Esophagus squamous epithelium (tissue), 4 donors: ENCODE measurements at regions not wholly inside any gene's neighbourhood (a gene's known extent, or its start where the extent isn't known, plus 50 kb on each side); places are given as distances from the start of the nearest gene placed in this dataset.

Experiments
- POLR2A ChIP-seq, 4 donors: fragments of 450-650 bp; IDR thresholded peaks; one replicate each; pipeline ENCODE4 v1.6.1; 2017; ENCODE audit warnings: antibody characterized with exemption in 4 of 4, mild to moderate bottlenecking in 4 of 4, moderate library complexity in 3 of 4
- TF ChIP-seq, protein P1 (sequence below), 6 experiments: fragments of 450-650 bp in 4 of 6; fragments of 200-600 bp in 2 of 6; sonication (generic) in 2 of 6; IDR thresholded peaks; one replicate each; pipeline ENCODE4 v1.5.1; 2016 to 2019; ENCODE audit warnings: antibody characterized with exemption in 6 of 6, mild to moderate bottlenecking in 4 of 6, moderate library complexity in 4 of 6

DNA sequence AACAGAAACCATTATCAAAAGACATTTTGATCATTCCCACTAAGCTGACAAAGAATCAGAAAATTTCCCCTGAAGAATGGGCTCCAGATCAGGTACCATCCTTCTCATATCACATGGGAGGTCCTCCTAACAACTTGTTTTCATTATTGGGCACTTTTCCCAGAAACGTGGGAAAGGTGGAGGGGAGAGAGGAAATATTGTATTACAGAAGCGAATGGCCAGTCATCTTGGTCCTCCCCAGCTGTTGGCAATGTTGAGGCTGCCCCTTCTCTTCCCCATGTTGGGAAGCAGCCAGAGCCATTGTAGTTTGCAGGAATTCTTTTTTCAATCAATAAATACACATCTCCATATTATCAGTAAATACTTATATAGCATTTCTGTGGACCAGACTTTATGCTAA lies 126.2 kb upstream of the ZNF608 start:
- TF ChIP-seq, protein P1, sequence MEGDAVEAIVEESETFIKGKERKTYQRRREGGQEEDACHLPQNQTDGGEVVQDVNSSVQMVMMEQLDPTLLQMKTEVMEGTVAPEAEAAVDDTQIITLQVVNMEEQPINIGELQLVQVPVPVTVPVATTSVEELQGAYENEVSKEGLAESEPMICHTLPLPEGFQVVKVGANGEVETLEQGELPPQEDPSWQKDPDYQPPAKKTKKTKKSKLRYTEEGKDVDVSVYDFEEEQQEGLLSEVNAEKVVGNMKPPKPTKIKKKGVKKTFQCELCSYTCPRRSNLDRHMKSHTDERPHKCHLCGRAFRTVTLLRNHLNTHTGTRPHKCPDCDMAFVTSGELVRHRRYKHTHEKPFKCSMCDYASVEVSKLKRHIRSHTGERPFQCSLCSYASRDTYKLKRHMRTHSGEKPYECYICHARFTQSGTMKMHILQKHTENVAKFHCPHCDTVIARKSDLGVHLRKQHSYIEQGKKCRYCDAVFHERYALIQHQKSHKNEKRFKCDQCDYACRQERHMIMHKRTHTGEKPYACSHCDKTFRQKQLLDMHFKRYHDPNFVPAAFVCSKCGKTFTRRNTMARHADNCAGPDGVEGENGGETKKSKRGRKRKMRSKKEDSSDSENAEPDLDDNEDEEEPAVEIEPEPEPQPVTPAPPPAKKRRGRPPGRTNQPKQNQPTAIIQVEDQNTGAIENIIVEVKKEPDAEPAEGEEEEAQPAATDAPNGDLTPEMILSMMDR (IDR thresholded peaks at IDR 0.05) = no peak
- TF ChIP-seq POLR2A (IDR thresholded peaks at IDR 0.05) = no peak
